ENCODE measurements at regions not wholly inside any gene's neighbourhood (a gene's known extent, or its start where the extent isn't known, plus 50 kb on each side); places are given as distances from the start of the nearest gene placed in this dataset.

DNA sequence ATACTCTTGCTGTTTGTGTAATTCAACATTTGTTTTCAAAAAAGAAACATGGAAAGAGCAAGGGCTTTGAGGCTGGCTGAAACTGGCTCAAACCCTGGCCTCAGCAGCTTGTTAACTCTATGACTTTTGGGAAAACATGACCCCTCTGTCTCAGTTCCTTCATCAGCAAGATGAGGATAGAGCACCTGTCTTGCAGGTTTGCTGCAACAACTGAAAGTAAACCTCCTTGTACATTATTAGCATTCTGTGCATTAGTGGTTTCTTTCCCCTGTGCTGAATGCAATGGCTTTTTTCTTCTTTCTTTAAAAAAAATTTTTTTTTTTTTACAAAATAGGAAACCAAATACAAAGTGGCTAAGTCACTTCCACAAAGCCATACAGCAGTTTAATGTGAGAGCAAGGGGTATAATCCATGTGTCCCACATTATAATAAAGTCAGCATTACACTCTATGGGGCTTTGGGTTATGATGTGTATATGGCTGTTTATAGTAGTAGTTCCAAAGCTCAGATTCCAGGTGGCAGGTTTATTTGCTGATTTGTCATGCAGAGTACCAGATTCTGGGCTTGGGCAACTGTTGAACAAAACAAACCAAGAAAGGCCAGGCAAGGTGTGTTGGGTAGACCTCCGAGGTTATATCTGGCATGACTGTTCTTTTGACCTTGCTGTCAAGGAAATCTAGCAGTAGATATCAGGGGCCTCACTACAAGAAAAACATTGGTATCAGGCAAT is 194.5 kb upstream of the CNOT2 start:
- Histone ChIP-seq H3K27ac (no peak overlapping the region), H3K27me3 (ENCODE audit: insufficient read depth in 3 of 3, low read length in 2 of 3) (no peaks in the 10 kb centered on the region), H3K4me1 (no peaks in the 10 kb centered on the region), H3K9me3 (no peaks in the 10 kb centered on the region), H3K36me3 (ENCODE audit: insufficient read depth in 1 of 2, low read depth in 1 of 2) (no peaks in the 10 kb centered on the region), H3K4me3 (no peak overlapping the region)
- TF ChIP-seq, protein P1, sequence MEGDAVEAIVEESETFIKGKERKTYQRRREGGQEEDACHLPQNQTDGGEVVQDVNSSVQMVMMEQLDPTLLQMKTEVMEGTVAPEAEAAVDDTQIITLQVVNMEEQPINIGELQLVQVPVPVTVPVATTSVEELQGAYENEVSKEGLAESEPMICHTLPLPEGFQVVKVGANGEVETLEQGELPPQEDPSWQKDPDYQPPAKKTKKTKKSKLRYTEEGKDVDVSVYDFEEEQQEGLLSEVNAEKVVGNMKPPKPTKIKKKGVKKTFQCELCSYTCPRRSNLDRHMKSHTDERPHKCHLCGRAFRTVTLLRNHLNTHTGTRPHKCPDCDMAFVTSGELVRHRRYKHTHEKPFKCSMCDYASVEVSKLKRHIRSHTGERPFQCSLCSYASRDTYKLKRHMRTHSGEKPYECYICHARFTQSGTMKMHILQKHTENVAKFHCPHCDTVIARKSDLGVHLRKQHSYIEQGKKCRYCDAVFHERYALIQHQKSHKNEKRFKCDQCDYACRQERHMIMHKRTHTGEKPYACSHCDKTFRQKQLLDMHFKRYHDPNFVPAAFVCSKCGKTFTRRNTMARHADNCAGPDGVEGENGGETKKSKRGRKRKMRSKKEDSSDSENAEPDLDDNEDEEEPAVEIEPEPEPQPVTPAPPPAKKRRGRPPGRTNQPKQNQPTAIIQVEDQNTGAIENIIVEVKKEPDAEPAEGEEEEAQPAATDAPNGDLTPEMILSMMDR (IDR thresholded peaks at IDR 0.05): no peak
- DNase-seq (no peak), ATAC-seq (no peak)
- intact Hi-C loops (cut with DNase I): no loop called here
- WGBS, 3 donors: 92 to 97% (median 95%) methylated on average over 1 of the region's 1 CpG

DNA sequence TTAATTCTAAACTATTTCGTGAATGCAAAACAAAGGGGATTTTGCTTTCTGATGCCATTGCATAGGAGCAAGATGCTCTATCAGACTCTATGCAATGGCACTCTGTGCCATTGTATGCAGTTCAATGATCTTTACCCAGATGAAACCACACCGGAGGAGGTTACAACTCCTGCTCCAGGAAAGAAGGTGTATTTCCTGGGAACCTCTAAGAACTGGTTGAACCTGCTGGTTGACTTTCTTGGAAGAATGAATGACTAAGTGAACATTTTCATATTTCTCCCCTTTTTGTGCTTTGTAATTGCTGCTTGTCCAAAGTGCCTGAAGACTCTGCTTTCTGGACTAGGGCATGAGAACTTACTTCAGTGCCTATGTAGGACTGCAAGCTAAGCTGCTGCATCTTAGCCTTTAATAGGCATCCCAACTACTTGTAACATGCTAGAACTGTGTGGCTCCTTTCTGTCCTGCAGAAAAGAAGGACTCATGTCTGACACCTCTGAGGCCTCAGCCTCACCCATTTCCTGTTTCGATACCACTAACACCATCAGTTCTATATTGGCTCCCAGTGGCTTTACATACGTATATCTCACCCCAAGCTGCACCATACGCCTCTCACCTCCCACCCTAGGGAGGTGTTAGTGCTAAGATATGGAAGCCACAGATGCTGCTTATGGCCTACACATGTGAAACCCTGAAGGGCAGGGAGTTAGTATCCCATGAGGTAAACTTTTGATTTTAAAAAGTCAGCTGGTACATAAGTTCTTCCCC is 193.5 kb upstream of the CNOT2 start:
- H3K36me3 ChIP-seq (ENCODE audit: insufficient read depth in 1 of 2, low read depth in 1 of 2): no peaks in the 10 kb centered on the region
- H3K27ac ChIP-seq: no peak overlapping the region
- H3K27me3 ChIP-seq (ENCODE audit: insufficient read depth in 3 of 3, low read length in 2 of 3): no peaks in the 10 kb centered on the region
- WGBS, 3 donors: 82 to 84% (median 83%) methylated on average over 5 of the region's 5 CpGs
- ATAC-seq: no peak
- TF ChIP-seq, protein P1 (IDR thresholded peaks at IDR 0.05): no peak
- H3K9me3 ChIP-seq: no peaks in the 10 kb centered on the region
- H3K4me1 ChIP-seq: no peaks in the 10 kb centered on the region
- intact Hi-C loops (cut with DNase I): no loop called here
- DNase-seq: no peak
- no peak overlapping the region for H3K4me3 ChIP-seq

GRCh38 chr12:70052476-70052875 is 190.8 kb upstream of the CNOT2 start:
- Histone ChIP-seq H3K9me3 (no peaks in the 10 kb centered on the region), H3K4me3 (no peak overlapping the region), H3K27me3 (ENCODE audit: insufficient read depth in 3 of 3, low read length in 2 of 3) (no peaks in the 10 kb centered on the region), H3K4me1 (no peaks in the 10 kb centered on the region), H3K36me3 (ENCODE audit: insufficient read depth in 1 of 2, low read depth in 1 of 2) (no peaks in the 10 kb centered on the region), H3K27ac (no peak overlapping the region)
- TF ChIP-seq, protein P1 (IDR thresholded peaks at IDR 0.05): no peak
- no peak for ATAC-seq
- no peak for DNase-seq
- intact Hi-C loops (cut with DNase I): no loop called here
- 43 to 71% (median 66%) methylated on average over 1 of the region's 1 CpG for WGBS, 3 donors

DNA sequence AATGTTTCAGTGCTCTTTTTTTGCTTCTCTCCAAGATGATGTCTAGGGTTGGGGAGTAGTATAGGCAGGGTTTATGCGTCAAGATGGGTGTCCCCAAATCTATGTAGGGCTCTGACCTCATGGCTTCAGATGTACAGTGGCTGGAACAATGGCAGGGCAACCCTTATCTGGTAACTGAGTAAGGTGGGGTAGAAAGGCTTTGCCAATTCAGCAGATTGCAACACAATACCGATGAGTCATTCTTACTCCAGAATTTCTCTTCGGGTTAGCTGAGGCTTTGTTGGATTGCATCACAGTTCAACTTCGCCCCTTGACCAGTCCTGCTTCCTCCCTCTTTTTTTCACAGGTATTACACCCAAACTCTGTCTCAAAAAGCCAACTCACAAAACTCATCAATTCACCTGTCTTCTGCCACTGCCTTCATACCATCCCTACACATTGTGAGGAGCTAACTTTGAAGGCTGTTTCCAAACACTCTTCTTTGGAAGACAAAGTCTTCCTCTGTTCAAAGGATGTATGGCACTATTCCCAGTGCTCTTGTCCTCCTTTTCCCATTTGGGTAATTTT is 190.2 kb upstream of the CNOT2 start:
- WGBS, 3 donors: 24 to 43% (median 33%) methylated on average over 4 of the region's 4 CpGs
- H3K36me3 ChIP-seq (ENCODE audit: insufficient read depth in 1 of 2, low read depth in 1 of 2): no peaks in the 10 kb centered on the region
- H3K27ac ChIP-seq: no peak overlapping the region
- H3K4me1 ChIP-seq: no peaks in the 10 kb centered on the region
- H3K4me3 ChIP-seq: no peak overlapping the region
- intact Hi-C loops (cut with DNase I): no loop called here
- TF ChIP-seq, protein P1 (IDR thresholded peaks at IDR 0.05): no peak
- H3K9me3 ChIP-seq: no peaks in the 10 kb centered on the region
- H3K27me3 ChIP-seq (ENCODE audit: insufficient read depth in 3 of 3, low read length in 2 of 3): no peaks in the 10 kb centered on the region
- DNase-seq: no peak
- ATAC-seq: peak; percentile 62 to 92 (median 84)
